ENCODE measurements at regions not wholly inside any gene's neighbourhood (a gene's known extent, or its start where the extent isn't known, plus 50 kb on each side); places are given as distances from the start of the nearest gene placed in this dataset.
"Not testable (repeated sequence)": the region's sequence is repeated elsewhere in the genome, so short reads cannot be mapped to it uniquely, and the experiment has no call there.

DNA sequence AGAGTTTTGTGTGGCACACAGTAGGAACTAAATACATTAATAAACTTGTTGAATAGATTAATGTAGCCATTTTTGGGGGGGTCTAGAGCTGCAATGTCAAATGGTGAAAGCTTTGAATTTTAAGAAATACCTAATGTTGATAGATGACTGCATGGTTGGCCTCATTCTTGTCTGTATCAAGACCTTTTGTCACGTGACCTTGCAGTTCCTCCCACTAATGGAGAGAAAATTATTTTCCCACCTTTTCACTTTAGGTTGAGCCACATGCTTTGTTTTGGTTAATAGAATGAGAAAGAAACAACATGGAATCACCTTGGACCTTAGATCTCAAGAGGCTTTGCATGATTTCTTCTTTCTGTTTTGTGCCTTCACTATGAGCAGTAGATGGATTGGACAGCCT, 223.6 kb upstream of the DEPDC1 start:
- H3K4me1 Mint-ChIP-seq = no peaks in the 10 kb centered on the region
- H3K4me3 Mint-ChIP-seq = no peak overlapping the region
- DNase-seq (ENCODE audit: low spot score in 2 of 2) (no peak), ATAC-seq (no peak)
- no peak overlapping the region for H3K27ac Mint-ChIP-seq
- peaks cover 8% of the 10 kb centered on the region for H3K9me3 Mint-ChIP-seq
- H3K36me3 Mint-ChIP-seq = no peaks in the 10 kb centered on the region

DNA sequence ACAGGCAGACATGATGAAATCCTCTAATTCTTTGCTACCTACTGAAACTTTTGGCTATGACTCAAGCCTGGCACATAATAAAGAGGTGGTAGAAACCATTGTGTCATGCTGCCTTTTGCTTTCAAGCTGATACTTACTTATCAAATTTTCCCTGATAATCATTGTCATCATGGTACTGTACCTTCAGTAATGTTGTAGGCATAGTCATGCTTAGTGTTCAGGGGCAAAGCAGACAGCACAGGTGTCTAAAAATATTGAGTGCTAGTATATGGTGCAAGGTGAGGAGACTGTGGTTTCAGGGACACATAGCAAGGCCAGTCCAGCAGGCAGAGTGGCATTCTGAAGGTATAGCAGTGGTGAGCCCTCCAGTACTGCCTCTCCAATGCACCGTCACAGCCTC, 226.9 kb upstream of the DEPDC1 start:
- ATAC-seq = no peak
- H3K4me1 Mint-ChIP-seq = no peaks in the 10 kb centered on the region
- H3K36me3 Mint-ChIP-seq = no peaks in the 10 kb centered on the region
- H3K4me3 Mint-ChIP-seq = no peak overlapping the region
- no peak for DNase-seq (ENCODE audit: low spot score in 2 of 2)
- no peak overlapping the region for H3K27ac Mint-ChIP-seq
- peaks cover 5% of the 10 kb centered on the region for H3K9me3 Mint-ChIP-seq

DNA sequence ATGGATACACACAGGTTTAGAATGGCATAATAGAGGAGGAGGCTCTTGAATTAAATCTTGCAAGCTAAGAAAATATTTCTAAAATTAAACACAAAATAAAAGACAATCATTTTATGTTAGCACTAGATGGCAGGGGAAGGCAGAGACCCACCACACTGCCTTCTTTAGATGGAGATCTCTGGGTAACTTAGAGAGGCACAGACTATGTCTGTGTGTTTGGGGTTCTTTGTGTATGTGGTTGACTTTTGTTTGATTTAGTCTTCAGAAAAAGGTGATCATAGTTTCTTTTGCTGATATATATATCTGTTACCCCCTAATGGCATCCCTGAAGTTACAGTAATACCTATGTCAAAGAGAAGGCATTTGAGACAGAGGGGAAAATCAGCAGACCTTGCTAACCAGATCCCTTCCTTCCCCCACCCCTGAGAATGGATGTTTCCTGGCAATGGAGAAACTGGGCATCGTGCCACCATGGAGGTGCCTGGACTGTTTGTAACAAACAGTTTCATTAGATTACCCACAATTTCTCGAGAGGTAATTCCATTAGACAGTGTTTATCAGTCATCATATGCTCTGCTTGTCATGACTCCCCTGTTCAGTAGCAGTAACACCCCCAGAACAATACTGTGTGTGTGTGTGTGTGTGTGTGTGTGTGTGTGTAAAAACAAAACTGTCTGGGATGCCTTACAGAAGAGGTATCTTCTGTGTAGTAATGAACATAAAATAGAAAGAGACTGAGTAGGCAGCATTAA, 228.3 kb upstream of the DEPDC1 start:
- H3K9me3 Mint-ChIP-seq = peaks cover 5% of the 10 kb centered on the region
- DNase-seq (ENCODE audit: low spot score in 2 of 2) (no peak), ATAC-seq (no peak)
- H3K36me3 Mint-ChIP-seq = no peaks in the 10 kb centered on the region
- H3K4me1 Mint-ChIP-seq = no peaks in the 10 kb centered on the region
- H3K4me3 Mint-ChIP-seq = no peak overlapping the region
- no peak overlapping the region for H3K27ac Mint-ChIP-seq

DNA sequence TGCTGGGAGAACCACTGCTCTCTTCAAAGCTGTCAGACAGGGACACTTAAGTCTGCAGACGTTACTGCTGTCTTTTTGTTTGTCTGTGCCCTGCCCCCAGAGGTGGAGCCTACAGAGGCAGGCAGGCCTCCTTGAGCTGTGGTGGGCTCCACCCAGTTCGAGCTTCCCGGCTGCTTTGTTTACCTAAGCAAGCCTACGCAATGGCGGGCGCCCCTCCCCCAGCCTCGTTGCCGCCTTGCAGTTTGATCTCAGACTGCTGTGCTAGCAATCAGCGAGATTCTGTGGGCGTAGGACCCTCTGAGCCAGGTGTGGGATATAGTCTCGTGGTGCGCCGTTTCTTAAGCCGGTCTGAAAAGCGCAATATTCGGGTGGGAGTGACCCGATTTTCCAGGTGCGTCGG, 242.6 kb upstream of the DEPDC1 start:
- ATAC-seq; H3K27ac Mint-ChIP-seq; H3K36me3 Mint-ChIP-seq; H3K4me1 Mint-ChIP-seq; DNase-seq (ENCODE audit: low spot score in 2 of 2); H3K4me3 Mint-ChIP-seq: not testable (repeated sequence)
- peaks cover 18% of the 10 kb centered on the region for H3K9me3 Mint-ChIP-seq

DNA sequence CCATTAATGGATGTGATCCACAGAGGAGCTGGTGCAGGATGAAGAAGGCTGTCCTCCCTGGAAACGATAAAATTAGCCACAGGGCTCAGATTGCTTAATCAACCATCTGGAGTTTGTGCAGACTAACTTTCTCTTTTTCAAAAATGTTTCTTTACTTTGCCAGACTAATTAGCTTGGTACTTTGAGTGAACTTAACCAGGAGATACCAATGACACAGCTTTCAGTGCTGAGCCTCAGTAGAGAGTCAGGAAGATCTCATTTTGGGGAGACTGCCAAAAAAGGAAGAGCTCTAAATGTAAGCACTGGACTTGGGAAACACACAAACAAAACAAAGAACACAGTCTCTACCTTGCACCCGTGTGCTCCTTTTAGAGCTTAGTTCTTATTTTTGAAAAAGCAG, 248.1 kb upstream of the DEPDC1 start:
- Mint-ChIP-seq H3K4me1 (no peaks in the 10 kb centered on the region), H3K9me3 (peaks cover 22% of the 10 kb centered on the region), H3K4me3 (no peak overlapping the region), H3K36me3 (no peaks in the 10 kb centered on the region), H3K27ac (no peak overlapping the region)
- ATAC-seq (no peak), DNase-seq (ENCODE audit: low spot score in 2 of 2) (no peak)

DNA sequence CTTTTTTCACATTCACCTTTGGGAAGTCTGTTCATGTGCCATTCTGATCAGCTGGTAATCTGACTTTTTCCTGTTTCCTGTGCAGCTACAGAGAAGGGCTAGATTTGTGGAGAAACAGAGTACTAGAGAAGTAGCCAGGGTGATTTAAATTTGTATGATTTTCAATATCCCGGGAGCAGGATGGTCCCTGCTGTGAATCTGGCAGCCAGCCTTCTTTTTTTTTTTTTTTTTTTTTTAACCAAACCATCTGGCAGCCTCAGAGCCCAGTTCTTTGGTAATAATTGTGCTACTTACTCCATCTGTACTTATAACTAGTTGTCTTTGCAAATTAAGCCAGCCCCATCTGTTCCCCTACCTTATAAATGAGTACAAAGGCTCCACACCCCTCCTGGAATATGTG, 248.6 kb upstream of the DEPDC1 start:
- ATAC-seq = no peak
- Mint-ChIP-seq H3K27ac (no peak overlapping the region), H3K4me1 (no peaks in the 10 kb centered on the region), H3K4me3 (no peak overlapping the region), H3K9me3 (peaks cover 18% of the 10 kb centered on the region), H3K36me3 (no peaks in the 10 kb centered on the region)
- DNase-seq (ENCODE audit: low spot score in 2 of 2) = no peak

DNA sequence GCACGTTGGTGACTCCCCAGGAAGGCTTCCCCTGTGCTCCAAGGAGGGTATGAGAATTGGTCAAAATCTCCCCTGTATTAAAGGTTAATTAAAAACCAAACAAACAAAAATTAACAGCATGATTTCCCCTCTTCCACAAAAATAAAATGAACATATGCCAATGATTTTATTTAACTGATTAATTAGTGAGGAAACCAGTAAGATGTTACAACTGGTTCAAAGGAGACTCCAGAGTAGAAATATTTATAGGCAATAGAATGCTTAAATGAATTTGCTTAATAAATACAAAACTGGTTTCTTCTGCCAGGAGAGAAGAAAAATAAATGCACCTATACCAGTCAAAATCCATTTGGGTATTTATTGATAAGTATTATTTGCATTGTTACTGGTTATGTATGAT, 249.5 kb upstream of the DEPDC1 start:
- peaks cover 12% of the 10 kb centered on the region for H3K9me3 Mint-ChIP-seq
- no peak overlapping the region for H3K27ac Mint-ChIP-seq
- no peaks in the 10 kb centered on the region for H3K4me1 Mint-ChIP-seq

DNA sequence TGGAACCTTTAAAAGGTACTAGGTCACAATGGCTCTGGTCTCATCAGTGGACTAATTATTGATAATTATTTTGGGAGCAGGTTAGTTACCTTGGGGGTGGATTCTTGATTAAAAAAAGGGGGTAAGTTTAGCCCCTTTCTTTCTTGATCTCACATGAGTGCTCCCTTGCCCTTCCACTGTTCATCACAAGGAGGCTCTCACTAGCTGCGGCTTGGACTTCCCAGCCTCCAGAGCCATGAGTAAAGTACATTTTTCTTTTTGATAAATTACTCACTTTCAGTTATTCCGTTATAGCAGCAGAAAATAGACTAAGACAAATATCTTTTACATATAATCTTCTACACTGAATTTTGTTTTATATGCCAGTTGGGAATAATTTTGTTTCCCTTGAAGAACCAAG, 254.8 kb upstream of the DEPDC1 start:
- DNase-seq (ENCODE audit: low spot score in 2 of 2) = no peak
- no peak overlapping the region for H3K27ac Mint-ChIP-seq

More for the DNA sequence above, 249.5 kb upstream of the DEPDC1 start:
- no peak overlapping the region for H3K4me3 Mint-ChIP-seq
- ATAC-seq (no peak), DNase-seq (ENCODE audit: low spot score in 2 of 2) (no peak)
- no peaks in the 10 kb centered on the region for H3K36me3 Mint-ChIP-seq

DNA sequence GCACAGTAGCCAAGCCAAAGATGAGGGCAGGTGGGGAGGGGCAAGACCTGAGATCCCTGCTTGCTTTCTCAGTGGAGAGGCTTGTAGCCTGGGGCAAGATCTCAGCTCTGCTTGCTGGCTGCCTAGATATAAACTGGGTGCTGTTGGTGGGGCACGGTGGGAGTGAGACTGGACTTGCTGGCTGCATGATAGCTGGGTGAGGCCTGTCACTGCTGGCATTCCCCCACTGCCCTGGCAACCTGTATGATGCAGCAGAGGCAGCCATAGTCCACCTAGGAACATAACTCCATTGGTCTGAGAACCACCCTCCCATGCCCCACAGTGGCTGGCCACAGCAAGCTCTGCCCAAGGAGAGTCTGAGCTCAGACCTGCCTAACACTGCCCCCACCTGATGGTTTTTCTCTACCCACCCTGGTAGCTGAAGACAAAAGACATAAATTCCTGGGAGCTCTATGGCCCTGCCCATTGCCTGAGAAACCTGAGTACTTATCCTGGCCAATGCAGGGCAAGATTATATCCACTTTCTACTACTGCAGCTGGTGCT, 261.9 kb upstream of the DEPDC1 start:
- no peaks in the 10 kb centered on the region for H3K36me3 Mint-ChIP-seq
- ATAC-seq (no peak), DNase-seq (ENCODE audit: low spot score in 2 of 2) (no peak)
- no peaks in the 10 kb centered on the region for H3K4me1 Mint-ChIP-seq
- H3K27ac Mint-ChIP-seq = no peak overlapping the region
- H3K4me3 Mint-ChIP-seq = no peak overlapping the region
- H3K9me3 Mint-ChIP-seq = peaks cover 16% of the 10 kb centered on the region

More for the DNA sequence above, 254.8 kb upstream of the DEPDC1 start:
- Mint-ChIP-seq H3K4me3 (no peak overlapping the region), H3K9me3 (peaks cover 10% of the 10 kb centered on the region), H3K4me1 (no peaks in the 10 kb centered on the region), H3K36me3 (no peaks in the 10 kb centered on the region)
- ATAC-seq = no peak

DNA sequence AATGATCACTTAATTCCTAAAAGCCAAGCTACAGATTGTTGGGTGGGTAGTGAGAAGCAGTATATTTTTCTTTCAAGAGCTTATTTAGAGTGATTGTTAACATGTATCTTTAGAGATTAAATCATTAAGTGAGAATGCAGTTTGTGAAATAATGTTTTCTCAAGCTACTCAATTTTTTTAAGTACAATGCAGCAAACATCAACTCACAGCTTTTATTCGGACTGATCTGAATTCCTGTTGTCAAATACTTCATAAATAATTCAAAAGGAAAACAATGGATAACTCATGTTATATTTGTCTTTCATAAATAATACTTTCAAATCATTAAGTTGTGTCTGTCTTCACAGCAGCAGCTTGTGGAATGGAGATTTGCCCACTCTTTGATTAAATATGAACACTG, 271.1 kb upstream of the DEPDC1 start:
- Mint-ChIP-seq H3K9me3 (peaks cover 10% of the 10 kb centered on the region), H3K4me1 (no peaks in the 10 kb centered on the region), H3K27ac (no peak overlapping the region), H3K4me3 (no peak overlapping the region), H3K36me3 (no peaks in the 10 kb centered on the region)
- DNase-seq (ENCODE audit: low spot score in 2 of 2) (no peak), ATAC-seq (no peak)

DNA sequence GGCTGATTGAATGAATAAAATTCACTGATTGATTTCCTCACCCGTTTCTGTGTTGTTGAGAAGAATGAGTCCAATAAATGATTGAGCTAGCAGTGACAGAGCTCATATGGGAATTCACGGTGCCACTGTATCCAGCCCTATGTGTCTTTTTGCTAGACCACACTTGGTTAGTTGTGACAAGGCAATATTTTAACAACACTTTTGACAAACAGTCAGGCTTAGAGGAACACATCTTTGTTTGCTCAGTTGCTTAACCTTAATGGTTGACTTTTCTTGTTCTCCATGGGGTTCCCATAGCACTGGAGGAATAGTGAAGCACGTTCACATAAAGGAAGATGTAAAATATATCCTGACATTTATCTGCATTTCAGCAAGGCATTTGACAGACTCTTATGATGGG, 273.9 kb upstream of the DEPDC1 start:
- DNase-seq (ENCODE audit: low spot score in 2 of 2) = no peak
- no peak for ATAC-seq
- H3K36me3 Mint-ChIP-seq = no peaks in the 10 kb centered on the region
- H3K4me3 Mint-ChIP-seq = no peak overlapping the region
- peaks cover 6% of the 10 kb centered on the region for H3K9me3 Mint-ChIP-seq
- no peaks in the 10 kb centered on the region for H3K4me1 Mint-ChIP-seq
- no peak overlapping the region for H3K27ac Mint-ChIP-seq

DNA sequence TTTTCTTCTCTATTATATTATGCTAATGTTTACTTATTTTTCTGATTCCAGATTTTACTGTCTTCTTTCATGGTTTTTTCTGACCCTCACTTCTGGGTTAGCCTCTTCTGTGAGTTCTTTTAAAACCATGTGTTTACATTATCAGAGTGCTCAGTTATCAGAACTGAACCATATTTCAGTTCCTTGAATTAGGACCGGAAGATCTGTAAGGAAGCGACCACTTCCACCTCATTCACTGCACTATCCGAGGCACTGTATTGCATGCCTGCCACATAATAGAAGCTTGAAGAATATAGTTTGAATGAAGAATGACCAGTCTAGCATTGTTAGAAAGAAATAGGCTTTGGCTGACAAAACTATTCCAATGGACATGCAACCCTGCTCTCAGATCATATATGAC, 281.0 kb upstream of the DEPDC1 start:
- ATAC-seq = no peak

DNA sequence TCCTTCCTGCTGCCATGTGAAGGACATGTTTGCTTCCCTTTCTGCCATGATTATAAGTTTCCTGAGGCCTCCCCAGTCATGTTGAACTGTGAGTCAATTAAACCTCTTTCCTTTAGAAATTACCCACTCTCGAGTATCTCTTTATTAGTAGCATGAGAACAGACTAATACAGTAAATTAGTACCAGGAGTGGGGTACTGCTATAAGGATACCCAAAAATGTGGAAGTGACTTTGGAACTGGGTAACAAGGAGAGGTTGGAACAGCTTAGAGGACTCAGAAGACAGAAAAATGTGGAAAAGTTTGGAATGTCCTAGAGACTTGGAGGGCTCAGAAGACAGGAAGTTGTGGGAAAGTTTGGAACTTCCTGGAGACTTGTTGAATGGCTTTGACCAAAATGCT, 283.0 kb upstream of the DEPDC1 start:
- DNase-seq (ENCODE audit: low spot score in 2 of 2); H3K36me3 Mint-ChIP-seq: not testable (repeated sequence)
- H3K9me3 Mint-ChIP-seq = peaks cover 21% of the 10 kb centered on the region

More for the DNA sequence above, 281.0 kb upstream of the DEPDC1 start:
- Mint-ChIP-seq H3K9me3 (peaks cover 20% of the 10 kb centered on the region), H3K4me3 (no peak overlapping the region), H3K4me1 (no peaks in the 10 kb centered on the region), H3K27ac (no peak overlapping the region), H3K36me3 (no peaks in the 10 kb centered on the region)
- DNase-seq (ENCODE audit: low spot score in 2 of 2) = no peak

DNA sequence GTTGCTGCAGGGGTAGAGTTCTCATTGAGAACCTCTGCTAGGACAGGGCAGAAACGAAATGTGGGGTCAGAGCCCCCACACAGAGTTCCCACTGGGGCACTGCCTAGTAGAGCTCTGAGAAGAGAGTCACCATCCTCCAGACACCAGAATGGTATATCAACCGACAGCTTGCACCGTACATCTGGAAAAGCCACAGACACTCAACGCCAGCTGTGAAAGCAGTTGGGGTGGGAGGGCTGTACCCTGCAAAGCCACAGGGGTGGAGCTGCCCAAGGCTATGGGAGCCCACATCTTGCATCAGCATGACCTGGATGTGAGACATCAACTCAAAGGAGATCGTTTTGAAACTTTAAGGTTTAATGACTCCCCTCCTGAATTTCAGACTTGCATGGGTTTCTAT, 284.0 kb upstream of the DEPDC1 start:
- Mint-ChIP-seq H3K4me3 (no peak overlapping the region), H3K27ac (no peak overlapping the region), H3K36me3 (no peaks in the 10 kb centered on the region), H3K4me1 (no peaks in the 10 kb centered on the region), H3K9me3 (peaks cover 21% of the 10 kb centered on the region)
- DNase-seq (ENCODE audit: low spot score in 2 of 2) (no peak), ATAC-seq (no peak)

More for the DNA sequence above, 283.0 kb upstream of the DEPDC1 start:
- not testable (repeated sequence) for H3K27ac Mint-ChIP-seq, H3K4me3 Mint-ChIP-seq, H3K4me1 Mint-ChIP-seq, ATAC-seq

DNA sequence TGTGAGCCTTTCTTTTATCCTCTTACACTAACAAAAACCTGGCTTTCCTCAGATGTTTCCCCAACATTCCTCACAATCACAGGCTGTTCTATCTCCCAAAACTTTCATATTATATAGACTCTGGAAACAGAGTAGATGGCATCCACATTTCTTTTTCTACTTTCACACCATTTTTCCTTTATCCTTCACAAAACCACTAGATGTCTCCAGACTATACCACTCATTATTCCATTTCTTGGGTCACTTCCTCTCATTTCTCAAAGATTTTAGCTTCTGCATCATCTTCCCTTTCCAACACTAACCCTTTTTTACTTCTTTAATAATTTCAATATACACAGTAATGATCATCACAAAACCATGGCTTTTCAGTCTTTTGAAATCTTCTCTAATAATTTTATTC, 286.0 kb upstream of the DEPDC1 start:
- peaks cover 17% of the 10 kb centered on the region for H3K9me3 Mint-ChIP-seq
- H3K4me1 Mint-ChIP-seq = no peaks in the 10 kb centered on the region
- ATAC-seq (no peak), DNase-seq (ENCODE audit: low spot score in 2 of 2) (no peak)
- no peak overlapping the region for H3K4me3 Mint-ChIP-seq
- H3K27ac Mint-ChIP-seq = no peak overlapping the region
- no peaks in the 10 kb centered on the region for H3K36me3 Mint-ChIP-seq

DNA sequence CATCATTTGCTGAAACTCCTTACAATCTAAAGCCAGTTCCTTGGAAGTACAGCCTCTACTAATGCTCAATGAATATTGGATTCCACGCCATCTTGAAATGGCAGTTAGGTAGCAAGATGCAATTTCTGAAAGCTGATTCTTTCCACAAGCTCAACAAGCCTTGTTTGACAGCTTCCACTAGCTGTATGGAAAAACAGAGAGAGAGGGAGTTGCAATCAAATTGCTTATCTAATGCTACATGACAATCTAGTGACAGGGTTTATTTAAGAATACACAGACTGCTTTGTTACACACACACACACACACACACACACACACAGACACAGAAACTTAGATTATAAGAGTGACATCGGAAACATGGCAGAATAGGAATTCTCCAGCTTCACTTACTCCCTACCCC, 288.4 kb upstream of the DEPDC1 start:
- H3K4me3 Mint-ChIP-seq = no peak overlapping the region
- H3K9me3 Mint-ChIP-seq = peaks cover 16% of the 10 kb centered on the region
- H3K4me1 Mint-ChIP-seq = no peaks in the 10 kb centered on the region
- ATAC-seq (no peak), DNase-seq (ENCODE audit: low spot score in 2 of 2) (no peak)
- H3K36me3 Mint-ChIP-seq = no peaks in the 10 kb centered on the region
- no peak overlapping the region for H3K27ac Mint-ChIP-seq

All from stimulated activated effector memory CD8-positive, alpha-beta T cell treated with anti-CD3 and anti-CD28 coated beads, Interleukin-12 subunit alpha, Interleukin-12 subunit beta, amount 100 ng/mL, for 72 hours (primary cell).